HG02798 (cell line): ENCODE measurements at regions not wholly inside any gene's neighbourhood (a gene's known extent, or its start where the extent isn't known, plus 50 kb on each side); places are given as distances from the start of the nearest gene placed in this dataset.
A peak's percentile ranks its signal among the peaks of the same experiment; 100 is the strongest.

Experiments used
- ATAC-seq: cut with Tn5 transposase; IDR thresholded peaks from one replicate; pipeline ENCODE4 v1.9.1; 2021; ENCODE audit warnings: mild to moderate bottlenecking; ENCODE audit not compliant: unreplicated experiment, poor library complexity

GRCh38 chr2:9156483-9156882, 50.1 kb upstream of the ASAP2 start:
- ATAC-seq, result no peak

- ATAC-seq, result no peak
Observed at GRCh38 chr2:9154061-9154460, 52.6 kb upstream of the ASAP2 start.

- ATAC-seq, result no peak
Observed at GRCh38 chr2:9153643-9153980, 53.0 kb upstream of the ASAP2 start.

GRCh38 chr2:9152975-9153642, 53.5 kb upstream of the ASAP2 start:
- ATAC-seq, result no peak

GRCh38 chr2:9150906-9151305, 55.7 kb upstream of the ASAP2 start:
- ATAC-seq, result no peak

GRCh38 chr2:9150568-9150900, 56.1 kb upstream of the ASAP2 start:
- no peak for ATAC-seq

GRCh38 chr2:9149726-9150567, 56.7 kb upstream of the ASAP2 start:
- no peak for ATAC-seq

- ATAC-seq, result no peak
Observed at GRCh38 chr2:9149388-9149660, 57.3 kb upstream of the ASAP2 start.

GRCh38 chr2:9146646-9147045, 60.0 kb upstream of the ASAP2 start:
- ATAC-seq, result no peak

- no peak for ATAC-seq
Observed at GRCh38 chr2:9145752-9146430, 60.7 kb upstream of the ASAP2 start.

- ATAC-seq, result no peak
Observed at GRCh38 chr2:9145109-9145751, 61.4 kb upstream of the ASAP2 start.

- no peak for ATAC-seq
Observed at GRCh38 chr2:9144617-9145016, 62.0 kb upstream of the ASAP2 start.

- no peak for ATAC-seq
Observed at GRCh38 chr2:9144046-9144445, 62.6 kb upstream of the ASAP2 start.

GRCh38 chr2:9143264-9143815, 63.3 kb upstream of the ASAP2 start:
- no peak for ATAC-seq

GRCh38 chr2:9142551-9143263, 63.9 kb upstream of the ASAP2 start:
- peak; percentile 89 for ATAC-seq

- no peak for ATAC-seq
Observed at GRCh38 chr2:9141706-9142460, 64.7 kb upstream of the ASAP2 start.

- ATAC-seq, result no peak
Observed at GRCh38 chr2:9141091-9141667, 65.4 kb upstream of the ASAP2 start.

GRCh38 chr2:9140645-9141044, 66.0 kb upstream of the ASAP2 start:
- no peak for ATAC-seq
